Neural cell (in vitro differentiated cells): ENCODE measurements at regions not wholly inside any gene's neighbourhood (a gene's known extent, or its start where the extent isn't known, plus 50 kb on each side); places are given as distances from the start of the nearest gene placed in this dataset.

Experiments
- CTCF ChIP-seq: fragments of 450-650 bp; IDR thresholded peaks from 2 replicates; pipeline ENCODE4 v1.5.1; 2014; ENCODE audit warnings: antibody characterized with exemption, mild to moderate bottlenecking, moderate library complexity; ENCODE audit not compliant: poor library complexity, severe bottlenecking
- EP300 ChIP-seq: fragments of 450-650 bp; conservative IDR thresholded peaks from 2 replicates; pipeline ENCODE4 v1.6.1; 2014; ENCODE audit warnings: antibody characterized with exemption, mild to moderate bottlenecking, moderate library complexity; ENCODE audit not compliant: poor library complexity, severe bottlenecking
- EZH2 ChIP-seq: fragments of 200-600, 300-800 bp; shearing (Covaris generic), sonication (generic); IDR thresholded peaks from 2 replicates; pipeline ENCODE4 v1.6.1; 2014; ENCODE audit warnings: antibody characterized with exemption, low read length, borderline replicate concordance, mild to moderate bottlenecking; ENCODE audit not compliant: insufficient read depth, poor library complexity, severe bottlenecking
- POLR2AphosphoS5 ChIP-seq: IDR thresholded peaks from 2 replicates; pipeline ENCODE4 v1.6.1; 2012
- REST ChIP-seq: IDR thresholded peaks from 2 replicates; pipeline ENCODE4 v1.6.1; 2012; ENCODE audit warnings: borderline replicate concordance
- TAF1 ChIP-seq: IDR thresholded peaks from 2 replicates; pipeline ENCODE4 v1.6.1; 2012; ENCODE audit warnings: low read depth

- no peak for TF ChIP-seq CTCF
- no peak for TF ChIP-seq REST
- TF ChIP-seq POLR2AphosphoS5, result no peak
- no peak for TF ChIP-seq EP300
- TF ChIP-seq TAF1, result no peak
- no peak for TF ChIP-seq EZH2
Measured at GRCh38 chr4:157896726-157897125, 276.1 kb downstream of the GASK1B start.
